HCT116 (cell line): ENCODE measurements at regions not wholly inside any gene's neighbourhood (a gene's known extent, or its start where the extent isn't known, plus 50 kb on each side); places are given as distances from the start of the nearest gene placed in this dataset.

Source experiments
- ATAC-seq: fragments of 200-7000 bp; cut with Tn5 transposase; 2 replicates; pipeline ENCODE4 v1.9.1; 2020; ENCODE audit warnings: mild to moderate bottlenecking, moderate library complexity
- BruUV-seq: library from RNA; stranded (reverse); fragments of 400-500 nt; replicated peaks from 2 replicates; lab custom pipeline; 2021; lab: Mats Ljungman, UMichigan
- CTCF ChIA-PET: fragments of 300-600 bp; sonication (Branson Sonifier 250); formaldehyde crosslinking; loops from one replicate; lab custom pipeline; 2021; ENCODE audit warnings: antibody characterized with exemption; lab: Charles Lee
- POLR2A ChIA-PET: fragments of 300-600, 350-600 bp; sonication (Branson Sonifier 250); formaldehyde crosslinking; loops from one replicate; lab custom pipeline; 2021; ENCODE audit warnings: antibody characterized with exemption; lab: Charles Lee
- RAD21 ChIA-PET, 2 experiments: fragments of 300-600 bp; sonication (Branson Sonifier 250); formaldehyde crosslinking; loops; one replicate each; lab custom pipeline; 2023; ENCODE audit warnings: low total read pairs in 2 of 2; ENCODE audit not compliant: uncharacterized antibody in 2 of 2, unreplicated experiment in 2 of 2, low non-redundant PET in 1 of 2; lab: Charles Lee
- DNase-seq: peaks from one replicate; pipeline ENCODE4 v3.0.0-alpha.2; 2010; ENCODE audit warnings: low read depth, low spot score
- H2AFZ ChIP-seq: fragments of 200-600 bp; shearing (Covaris generic), sonication (generic); 2 replicates; pipeline ENCODE4 v1.6.1; 2017; ENCODE audit warnings: low read depth, mixed run types, mixed read lengths, antibody characterized with exemption, low read length; ENCODE audit not compliant: poor library complexity, severe bottlenecking
- H3K27ac ChIP-seq: 2 replicates; pipeline ENCODE4 v1.5.1; 2012; ENCODE audit warnings: low read depth, low read length
- H3K27me3 ChIP-seq: fragments of 200-600 bp; sonication (generic); 2 replicates; pipeline ENCODE4 v1.6.1; 2016; ENCODE audit warnings: mixed run types, low read length, mixed read lengths; ENCODE audit not compliant: insufficient read depth
- H3K36me3 ChIP-seq, 2 experiments: fragments of 200-500 bp in 1 of 2; fragments of 200-600 bp in 1 of 2; sonication (Bioruptor generic) in 1 of 2; sonication (generic) in 1 of 2; 2 replicates each; pipeline versions ENCODE4 v1.5.1 to v1.6.1; 2014 to 2016; ENCODE audit warnings: low read length in 2 of 2, inconsistent platforms in 1 of 2, mixed read lengths in 1 of 2, mixed run types in 1 of 2; ENCODE audit not compliant: insufficient read depth in 2 of 2, control insufficient read depth in 1 of 2
- H3K4me1 ChIP-seq, 2 experiments: fragments of 200-600 bp in 1 of 2; sonication (generic) in 1 of 2; 2 replicates each; pipeline versions ENCODE4 v1.5.1 to v1.6.1; 2012 to 2017; ENCODE audit warnings: low read length in 2 of 2, inconsistent platforms in 1 of 2, mild to moderate bottlenecking in 1 of 2, mixed read lengths in 1 of 2, mixed run types in 1 of 2, moderate library complexity in 1 of 2; ENCODE audit not compliant: insufficient read depth in 2 of 2, control insufficient read depth in 1 of 2
- H3K4me2 ChIP-seq: fragments of 200-600 bp; sonication (generic); 2 replicates; pipeline ENCODE4 v1.6.1; 2017; ENCODE audit warnings: mixed run types, low read length, mixed read lengths
- H3K4me3 ChIP-seq, 2 experiments: fragments of 200-600 bp in 1 of 2; sonication (generic) in 1 of 2; replicated peaks in 1 of 2; 2 replicates each; pipeline ENCODE4 v1.5.1; 2011 to 2016; ENCODE audit warnings: low read length in 2 of 2, control low read depth in 1 of 2, low read depth in 1 of 2, mild to moderate bottlenecking in 1 of 2, mixed read lengths in 1 of 2, mixed run types in 1 of 2
- H3K79me2 ChIP-seq: fragments of 200-600 bp; sonication (generic); 2 replicates; pipeline ENCODE4 v1.6.1; 2017; ENCODE audit warnings: mild to moderate bottlenecking, mixed run types, low read length, moderate library complexity, mixed read lengths; ENCODE audit not compliant: insufficient read depth
- H3K9ac ChIP-seq: fragments of 200-600 bp; sonication (generic); 2 replicates; pipeline ENCODE4 v1.6.1; 2016; ENCODE audit warnings: low read length, mixed read lengths
- H3K9me2 ChIP-seq: fragments of 200-600 bp; sonication (generic), shearing (Covaris generic); 2 replicates; pipeline ENCODE4 v1.6.1; 2017; ENCODE audit warnings: mixed run types, mild to moderate bottlenecking, moderate library complexity; ENCODE audit not compliant: insufficient read depth
- H3K9me3 ChIP-seq, 2 experiments: fragments of 200-500 bp in 1 of 2; fragments of 200-600 bp in 1 of 2; sonication (Bioruptor generic) in 1 of 2; sonication (generic) in 1 of 2; 2 replicates each; pipeline ENCODE4 v1.6.1; 2014 to 2017; ENCODE audit warnings: low read length in 2 of 2, mixed read lengths in 2 of 2, inconsistent platforms in 1 of 2, low read depth in 1 of 2, mild to moderate bottlenecking in 1 of 2, mixed run types in 1 of 2, moderate library complexity in 1 of 2; ENCODE audit not compliant: control insufficient read depth in 1 of 2, insufficient read depth in 1 of 2
- H4K20me1 ChIP-seq: fragments of 200-600 bp; sonication (generic), shearing (Covaris generic); 2 replicates; pipeline ENCODE4 v1.6.1; 2017; ENCODE audit warnings: mixed run types, mild to moderate bottlenecking, moderate library complexity; ENCODE audit not compliant: insufficient read depth
- CBX3 ChIP-seq: IDR thresholded peaks from 2 replicates; pipeline ENCODE4 v1.6.1; 2012; ENCODE audit warnings: low read depth
- CEBPB ChIP-seq: IDR thresholded peaks from 2 replicates; pipeline ENCODE4 v1.6.1; 2012; ENCODE audit warnings: low read depth
- CTCF ChIP-seq, 3 experiments: fragments of 200-600 bp in 1 of 3; sonication (generic) in 1 of 3; IDR thresholded peaks in 2 of 3; conservative IDR thresholded peaks in 1 of 3; 2 replicates each; pipeline ENCODE4 v1.5.1; 2012 to 2017; ENCODE audit warnings: low read depth in 2 of 3, low read length in 2 of 3, antibody characterized with exemption in 1 of 3, borderline replicate concordance in 1 of 3, control low read depth in 1 of 3, mild to moderate bottlenecking in 1 of 3, mixed read lengths in 1 of 3, mixed run types in 1 of 3, moderate library complexity in 1 of 3; ENCODE audit not compliant: insufficient read depth in 1 of 3
- ELF1 ChIP-seq: IDR thresholded peaks from 2 replicates; pipeline ENCODE4 v1.6.1; 2012; ENCODE audit warnings: low read depth, borderline replicate concordance
- JUND ChIP-seq: IDR thresholded peaks from 2 replicates; pipeline ENCODE4 v1.6.1; 2012
- POLR2A ChIP-seq: IDR thresholded peaks from 2 replicates; pipeline ENCODE4 v1.7.0; 2011; ENCODE audit warnings: borderline replicate concordance; ENCODE audit not compliant: insufficient read depth, insufficient read length; ENCODE audit errors: extremely low read depth
- POLR2AphosphoS5 ChIP-seq: IDR thresholded peaks from 2 replicates; pipeline ENCODE4 v1.6.1; 2011; ENCODE audit warnings: mild to moderate bottlenecking, low read depth, low read length, moderate library complexity
- SP1 ChIP-seq: IDR thresholded peaks from 2 replicates; pipeline ENCODE4 v1.6.1; 2012; ENCODE audit warnings: low read depth
- TCF7L2 ChIP-seq: IDR thresholded peaks from 2 replicates; pipeline ENCODE4 v1.7.0; 2011; ENCODE audit warnings: borderline replicate concordance, inconsistent platforms; ENCODE audit not compliant: insufficient read depth, insufficient read length; ENCODE audit errors: extremely low read depth
- YY1 ChIP-seq: IDR thresholded peaks from 2 replicates; pipeline ENCODE4 v1.6.1; 2011; ENCODE audit warnings: low read length, low read depth, moderate library complexity, mild to moderate bottlenecking; ENCODE audit not compliant: insufficient replicate concordance; ENCODE audit errors: extremely low read depth
- ZFX ChIP-seq: fragments of 450-650 bp; IDR thresholded peaks from 2 replicates; pipeline ENCODE4 v1.6.1; 2017
- ZNF274 ChIP-seq: fragments of 200-500 bp; sonication (Bioruptor generic); IDR thresholded peaks from 2 replicates; pipeline ENCODE4 v1.6.1; 2014; ENCODE audit warnings: mild to moderate bottlenecking, low read depth, low read length, inconsistent platforms
- intact Hi-C: fragments of 100-400 bp; cut with micrococcal nuclease; formaldehyde crosslinking; loops from 2 replicates; pipeline ENCODE4 v1.10.0; 2022
- TF ChIP-seq, protein P1 (sequence below): IDR thresholded peaks from 2 replicates; pipeline ENCODE4 v1.6.1; 2012

- Histone ChIP-seq H3K9me3 (no peaks in the 10 kb centered on the region), H3K79me2 (no peaks in the 10 kb centered on the region), H3K36me3 (no peaks in the 10 kb centered on the region), H3K4me2 (no peak overlapping the region), H3K9ac (no peak overlapping the region), H3K9me2 (no peaks in the 10 kb centered on the region), H2AFZ (no peak overlapping the region), H3K4me3 (no peak overlapping the region), H3K27me3 (no peaks in the 10 kb centered on the region; the same call in 1 of the 2 replicates), H3K27ac (no peak overlapping the region), H3K4me1 (no peaks in the 10 kb centered on the region), H4K20me1 (no peaks in the 10 kb centered on the region)
- ChIA-PET CTCF (no interaction called here), RAD21 (no interaction called here), POLR2A (no interaction called here)
- DNase-seq (no peak), ATAC-seq (no peak)
- intact Hi-C loops = no loop called here
- TF ChIP-seq POLR2A (no peak), JUND (no peak), CBX3 (no peak), CTCF (IDR thresholded peaks at IDR 0.05 in 2 of 3, conservative IDR thresholded peaks at IDR 0.05 in 1 of 3; ENCODE audit: borderline replicate concordance in 1 of 3, insufficient read depth in 1 of 3, low read depth in 2 of 3, low read length in 2 of 3) (no peak), CEBPB (no peak), YY1 (no peak), SP1 (no peak), ELF1 (no peak), ZFX (no peak), TCF7L2 (no peak), ZNF274 (no peak), POLR2AphosphoS5 (no peak)
- TF ChIP-seq, protein P1, sequence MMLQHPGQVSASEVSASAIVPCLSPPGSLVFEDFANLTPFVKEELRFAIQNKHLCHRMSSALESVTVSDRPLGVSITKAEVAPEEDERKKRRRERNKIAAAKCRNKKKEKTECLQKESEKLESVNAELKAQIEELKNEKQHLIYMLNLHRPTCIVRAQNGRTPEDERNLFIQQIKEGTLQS = no peak
- no TSS peak for BruUV-seq
Measured at GRCh38 chr9:85310573-85310972, 431.2 kb downstream of the AGTPBP1 start.
